ENCODE measurements at regions not wholly inside any gene's neighbourhood (a gene's known extent, or its start where the extent isn't known, plus 50 kb on each side); places are given as distances from the start of the nearest gene placed in this dataset.

DNA sequence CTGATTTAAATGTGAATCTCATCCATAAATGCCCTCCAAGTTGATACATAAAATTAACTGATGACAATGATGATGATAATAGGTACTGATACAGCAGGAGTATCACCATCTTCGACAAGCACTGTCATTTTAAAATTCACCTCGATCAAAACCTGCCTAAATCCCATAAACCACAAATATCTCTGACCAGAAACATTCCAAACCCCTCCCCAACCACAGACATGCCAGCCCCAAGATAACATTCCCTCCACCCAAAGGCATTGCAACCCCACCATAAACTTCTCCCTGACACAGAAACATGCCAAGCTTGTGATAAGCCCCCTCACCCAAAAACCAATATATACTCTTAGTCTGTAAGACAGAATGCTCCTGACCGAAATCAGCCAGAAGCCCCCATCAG lies 63.7 kb upstream of the WDFY3 start:
- TF ChIP-seq ZNF274 (IDR thresholded peaks at IDR 0.05; ENCODE audit: low read depth, low read length) (no peak), SUZ12 (IDR thresholded peaks at IDR 0.05; ENCODE audit: extremely low read depth, insufficient read depth, insufficient read length) (no peak), YY1 (IDR thresholded peaks at IDR 0.05; ENCODE audit: insufficient read depth, insufficient read length) (no peak)

Data from NT2/D1 (cell line).